Inflammatory macrophage treated with lipopolysaccharide for 4 hours (primary cell): ENCODE measurements at regions not wholly inside any gene's neighbourhood (a gene's known extent, or its start where the extent isn't known, plus 50 kb on each side); places are given as distances from the start of the nearest gene placed in this dataset.
"Not testable (repeated sequence)": the region's sequence is repeated elsewhere in the genome, so short reads cannot be mapped to it uniquely, and the experiment has no call there.

ENCODE experiments used
- DNase-seq: peaks from one replicate; pipeline ENCODE4 v3.0.0-alpha.2; 2020

- DNase-seq = not testable (repeated sequence)
Measured at GRCh38 chr5:130294798-130295197, 390.5 kb downstream of the CHSY3 start.

GRCh38 chr5:130290219-130290618 lies 386.0 kb downstream of the CHSY3 start:
- DNase-seq = no peak

DNA sequence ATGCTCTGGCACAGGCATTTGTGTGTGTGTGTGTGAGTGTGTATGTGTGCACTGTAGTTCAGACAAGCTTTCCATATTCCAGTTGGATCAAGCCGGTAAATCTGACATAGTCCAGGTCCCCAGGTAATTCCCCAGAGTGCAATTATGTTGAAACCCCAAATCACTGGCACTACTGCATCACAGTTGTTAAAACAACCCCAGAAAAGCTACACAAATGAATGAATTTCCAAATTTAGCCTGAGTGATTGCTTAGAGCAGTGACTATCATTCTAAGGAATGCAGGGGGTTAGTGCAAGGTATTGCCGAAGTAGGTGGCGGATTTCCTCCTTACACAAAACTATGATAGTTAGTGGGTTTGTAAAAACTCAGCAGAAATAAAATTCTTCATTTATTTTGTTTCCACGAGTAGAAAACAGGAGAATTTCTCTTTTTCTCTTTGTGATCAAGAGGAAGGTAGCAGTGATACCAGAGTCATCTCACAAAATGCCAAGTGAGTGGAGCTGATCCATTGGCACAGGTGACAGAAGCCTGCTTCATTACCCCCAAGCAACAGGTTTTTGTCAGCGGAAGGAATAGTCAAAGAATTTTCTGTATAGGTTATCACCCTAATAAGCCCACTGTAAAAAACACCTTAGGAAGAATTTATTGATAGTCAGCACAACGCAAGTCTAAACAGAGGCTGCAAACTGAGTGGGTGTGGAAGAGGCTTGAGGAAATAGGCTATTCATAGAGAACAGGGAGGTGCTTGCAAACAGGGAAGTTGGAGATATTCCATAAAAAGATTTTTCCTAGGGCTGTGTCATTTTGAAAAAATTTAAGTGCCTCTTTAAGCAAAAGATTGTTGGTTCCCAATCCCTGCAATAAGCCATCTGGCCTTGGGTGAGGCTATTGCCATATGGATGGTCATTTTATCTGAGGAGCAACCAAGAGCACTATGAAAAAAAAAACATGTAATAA lies 385.1 kb downstream of the CHSY3 start:
- no peak for DNase-seq

DNA sequence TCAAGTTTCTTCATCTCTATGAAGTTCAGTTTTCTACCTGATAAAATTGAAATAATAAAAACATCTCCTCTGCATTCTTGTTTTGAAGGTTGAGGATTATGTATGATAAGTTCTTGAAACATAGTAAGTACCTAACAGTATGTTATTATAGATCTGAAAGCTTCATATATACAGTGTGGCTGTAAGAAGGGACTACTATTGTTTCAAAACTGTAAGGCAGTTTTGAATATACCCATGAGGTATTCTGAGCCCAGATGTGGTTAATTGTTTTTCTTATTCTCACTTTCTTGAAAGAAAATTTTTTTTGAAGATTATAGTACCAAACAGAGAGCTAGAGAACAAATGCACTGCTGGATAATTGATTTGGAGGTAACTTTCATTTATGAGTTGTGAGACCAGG lies 383.2 kb downstream of the CHSY3 start:
- no peak for DNase-seq

GRCh38 chr5:130286971-130287370 lies 382.7 kb downstream of the CHSY3 start:
- no peak for DNase-seq

GRCh38 chr5:130282049-130282448 lies 377.8 kb downstream of the CHSY3 start:
- no peak for DNase-seq

DNA sequence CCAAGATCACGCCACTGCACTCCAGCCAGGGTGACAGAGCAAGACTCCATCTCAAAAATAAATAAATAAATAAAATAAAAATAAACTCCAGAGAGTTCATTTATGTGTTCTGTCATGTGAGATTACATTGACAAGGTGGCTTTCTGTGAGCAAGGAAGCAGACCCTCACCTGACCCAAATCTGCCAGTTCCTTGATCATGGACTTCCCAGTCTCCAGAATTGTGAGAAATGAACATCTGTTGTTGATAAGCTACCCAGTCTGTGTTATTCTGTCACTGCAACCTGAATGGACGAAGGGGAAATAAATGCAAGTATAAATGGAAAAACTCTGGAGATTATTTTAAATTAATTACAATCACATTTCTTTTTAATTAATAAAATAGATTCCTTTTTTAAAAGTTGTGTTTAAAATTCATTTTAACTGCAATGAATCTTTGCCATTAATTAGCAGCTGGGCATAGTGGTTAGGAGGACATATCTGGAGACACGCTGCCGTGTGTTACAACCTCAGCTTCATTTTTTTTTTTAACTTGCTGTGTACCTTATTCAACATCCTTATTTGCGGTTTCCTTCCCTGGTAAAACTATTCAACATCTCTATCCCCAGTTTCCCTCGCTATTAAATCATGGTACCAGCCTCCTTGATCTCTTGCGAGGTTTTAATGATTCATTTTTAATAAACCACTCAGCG lies 376.4 kb downstream of the CHSY3 start:
- no peak for DNase-seq

- DNase-seq = no peak
Measured at GRCh38 chr5:130279386-130279785, 375.1 kb downstream of the CHSY3 start.

DNA sequence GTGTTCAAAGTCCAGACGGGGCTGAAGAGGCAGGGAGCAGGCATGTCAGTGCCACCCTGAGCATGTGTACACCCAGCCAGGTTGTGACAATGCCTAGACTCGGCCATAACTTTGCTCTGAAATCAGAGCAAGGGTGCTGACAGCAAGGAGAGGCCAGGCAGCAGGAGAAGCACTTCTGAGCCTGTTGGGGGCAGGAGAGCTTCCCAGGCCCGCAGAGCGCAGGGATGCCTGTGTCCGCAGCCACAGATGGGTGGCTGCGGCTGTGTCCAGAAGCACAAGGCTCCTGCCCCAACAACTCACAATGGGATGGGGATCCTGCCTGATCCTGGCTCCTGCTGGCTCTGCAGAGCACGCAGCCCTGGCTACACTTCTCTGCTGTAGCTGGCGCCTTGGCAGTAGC lies 373.9 kb downstream of the CHSY3 start:
- no peak for DNase-seq

DNA sequence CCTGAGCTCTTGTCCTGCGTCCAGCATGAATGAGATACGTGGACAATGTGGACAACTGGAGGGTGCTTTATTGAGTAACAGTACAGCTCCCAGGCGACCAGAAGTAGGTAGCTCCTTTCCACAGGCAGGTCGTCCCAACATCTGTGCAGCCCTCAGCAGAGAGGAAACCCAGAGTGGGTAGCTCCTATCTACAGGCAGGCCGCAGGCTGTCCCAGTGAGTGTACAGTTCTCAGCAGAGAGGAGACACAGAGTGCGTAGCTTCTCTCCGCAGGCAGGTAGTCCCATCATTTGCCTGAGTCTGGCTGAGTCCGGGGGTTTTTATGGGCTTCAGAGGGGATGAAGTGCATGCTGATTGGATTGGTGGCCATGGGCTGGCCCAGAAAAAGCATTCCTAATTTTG lies 373.3 kb downstream of the CHSY3 start:
- no peak for DNase-seq

- DNase-seq = no peak
Measured at GRCh38 chr5:130277002-130277401, 372.7 kb downstream of the CHSY3 start.

DNA sequence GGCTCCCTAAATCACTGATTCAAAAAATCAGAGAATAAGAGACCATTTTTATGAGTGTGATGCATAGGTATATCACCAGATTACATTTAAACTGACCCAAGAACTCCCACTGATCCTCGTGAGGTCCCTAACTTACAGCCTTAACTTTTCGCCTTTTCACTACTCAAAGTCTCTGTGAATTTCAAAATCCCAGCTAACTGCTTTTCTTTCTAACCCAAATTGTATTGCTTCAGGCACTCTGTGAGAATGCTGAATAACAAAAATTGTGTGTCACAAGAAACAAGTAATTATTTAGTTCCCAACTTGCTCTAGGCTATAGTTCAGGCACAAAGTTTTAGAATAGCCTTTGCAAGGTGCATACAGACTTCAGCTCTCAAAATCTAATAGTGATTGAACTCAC lies 368.6 kb downstream of the CHSY3 start:
- DNase-seq = no peak

DNA sequence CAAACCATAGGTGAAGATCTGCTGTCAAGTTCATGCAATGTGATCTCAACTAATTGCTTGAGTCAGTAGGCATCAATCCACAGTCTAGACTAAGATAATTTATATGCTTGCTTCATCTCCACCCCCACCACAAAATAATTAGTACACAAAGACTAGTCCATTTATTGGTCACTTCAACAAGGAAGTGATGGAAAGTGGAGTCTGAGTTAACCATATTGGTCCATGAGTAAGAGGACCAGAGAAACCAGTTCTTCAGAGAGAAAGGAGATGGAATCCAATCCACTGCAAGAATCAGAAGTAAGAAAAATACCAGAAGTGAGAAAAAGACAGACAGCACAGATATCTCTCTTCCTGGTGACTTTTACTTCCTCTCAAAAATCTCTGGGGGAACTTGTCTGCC lies 366.5 kb downstream of the CHSY3 start:
- DNase-seq = no peak

DNA sequence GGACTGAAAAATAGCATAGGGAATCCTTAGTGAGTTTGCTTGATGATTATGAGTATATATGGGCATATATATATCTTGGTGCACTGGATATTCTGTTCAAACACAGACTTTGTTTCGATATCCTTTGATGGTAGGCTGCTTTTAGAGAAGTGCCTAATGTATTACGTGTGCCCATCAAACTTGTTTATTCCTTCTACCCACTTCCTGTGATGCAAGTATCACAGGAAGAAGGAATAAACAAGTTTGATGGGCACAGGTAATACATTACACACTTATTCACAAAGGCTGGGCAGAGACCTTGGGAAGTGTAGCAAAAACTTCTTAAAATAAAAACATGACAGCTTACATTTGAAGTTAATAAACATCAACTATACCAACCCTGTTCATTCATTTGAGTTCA lies 364.2 kb downstream of the CHSY3 start:
- DNase-seq = no peak

DNA sequence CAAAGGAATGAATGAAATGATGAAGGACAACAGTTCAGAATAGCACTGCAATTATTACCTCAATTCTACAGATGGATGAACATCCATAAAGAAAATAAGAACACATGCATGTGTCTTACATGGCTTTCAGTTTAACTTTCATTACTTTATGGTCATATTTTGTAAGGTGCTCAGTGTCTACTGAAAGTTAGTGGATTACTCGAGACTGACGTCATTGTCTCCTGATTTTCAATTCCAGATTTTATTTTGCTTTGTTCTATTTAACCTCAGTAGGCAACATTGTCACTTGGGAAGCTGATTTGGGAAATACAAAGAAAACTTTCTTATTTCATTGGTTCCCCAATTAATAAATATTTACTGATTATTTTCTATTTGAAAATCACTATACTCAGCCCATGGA lies 363.7 kb downstream of the CHSY3 start:
- no peak for DNase-seq

GRCh38 chr5:130260481-130260880 lies 356.2 kb downstream of the CHSY3 start:
- DNase-seq = no peak

DNA sequence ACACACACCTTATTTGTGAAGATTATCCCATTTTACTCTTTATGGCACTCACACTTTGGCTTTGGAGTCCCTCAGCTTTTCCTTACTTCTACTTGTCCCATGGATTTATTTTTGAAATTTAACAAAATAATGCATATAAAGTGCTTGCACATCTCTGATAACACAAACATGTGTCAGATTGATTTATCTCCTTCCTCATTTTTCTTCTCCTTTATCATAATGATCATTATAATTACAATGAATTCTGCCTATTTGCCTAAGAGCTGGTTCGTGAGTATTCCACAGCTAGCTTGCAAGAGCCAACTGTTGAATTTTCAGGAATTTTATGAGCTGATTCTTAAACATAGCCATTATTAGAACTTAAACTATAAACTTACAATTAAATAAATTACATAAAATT lies 347.7 kb downstream of the CHSY3 start:
- DNase-seq = no peak

- no peak for DNase-seq
Measured at GRCh38 chr5:130243641-130244040, 339.4 kb downstream of the CHSY3 start.

- peak; percentile 71 for DNase-seq
Measured at GRCh38 chr5:130237721-130238120, 333.5 kb downstream of the CHSY3 start.
